ENCODE measurements at regions not wholly inside any gene's neighbourhood (a gene's known extent, or its start where the extent isn't known, plus 50 kb on each side); places are given as distances from the start of the nearest gene placed in this dataset.
"Not testable (repeated sequence)": the region's sequence is repeated elsewhere in the genome, so short reads cannot be mapped to it uniquely, and the experiment has no call there.

- H3K27me3 ChIP-seq (ENCODE audit: control insufficient read depth, insufficient read depth, low read length); H3K36me3 ChIP-seq (ENCODE audit: control insufficient read depth, insufficient read depth, low read length); H3K4me3 ChIP-seq (ENCODE audit: low read depth, low read length); DNase-seq (ENCODE audit: low read depth); FAIRE-seq: not testable (repeated sequence)
Observed at GRCh38 chr15:24107948-24108347, 420.8 kb upstream of the NDN start.

- FAIRE-seq; DNase-seq (ENCODE audit: low read depth); H3K27me3 ChIP-seq (ENCODE audit: control insufficient read depth, insufficient read depth, low read length); H3K4me3 ChIP-seq (ENCODE audit: low read depth, low read length); H3K36me3 ChIP-seq (ENCODE audit: control insufficient read depth, insufficient read depth, low read length): not testable (repeated sequence)
Observed at GRCh38 chr15:24108349-24108748, 421.2 kb upstream of the NDN start.

GRCh38 chr15:24139622-24140021, 452.5 kb upstream of the NDN start:
- DNase-seq (ENCODE audit: low read depth); H3K36me3 ChIP-seq (ENCODE audit: control insufficient read depth, insufficient read depth, low read length); H3K27me3 ChIP-seq (ENCODE audit: control insufficient read depth, insufficient read depth, low read length); H3K4me3 ChIP-seq (ENCODE audit: low read depth, low read length): not testable (repeated sequence)
- peak; percentile 96 for FAIRE-seq

- H3K36me3 ChIP-seq (ENCODE audit: control insufficient read depth, insufficient read depth, low read length): not testable (repeated sequence)
Observed at GRCh38 chr15:24145070-24145469, 458.0 kb upstream of the NDN start.

GRCh38 chr15:24146251-24146650, 459.1 kb upstream of the NDN start:
- Histone ChIP-seq H3K4me3 (ENCODE audit: low read depth, low read length) (no peak overlapping the region), H3K27me3 (ENCODE audit: control insufficient read depth, insufficient read depth, low read length) (no peaks in the 10 kb centered on the region)
- TF ChIP-seq CTCF (IDR thresholded peaks at IDR 0.05; ENCODE audit: insufficient read depth, low read length, severe bottlenecking): no peak

More at GRCh38 chr15:24145070-24145469, 458.0 kb upstream of the NDN start:
- H3K4me3 ChIP-seq (ENCODE audit: low read depth, low read length); H3K27me3 ChIP-seq (ENCODE audit: control insufficient read depth, insufficient read depth, low read length); FAIRE-seq; DNase-seq (ENCODE audit: low read depth): not testable (repeated sequence)

GRCh38 chr15:24150542-24150941, 463.4 kb upstream of the NDN start:
- DNase-seq (ENCODE audit: low read depth): no peak
- Histone ChIP-seq H3K4me3 (ENCODE audit: low read depth, low read length) (no peak overlapping the region), H3K36me3 (ENCODE audit: control insufficient read depth, insufficient read depth, low read length) (no peaks in the 10 kb centered on the region), H3K27me3 (ENCODE audit: control insufficient read depth, insufficient read depth, low read length) (no peaks in the 10 kb centered on the region)
- FAIRE-seq: no peak
- TF ChIP-seq CTCF (IDR thresholded peaks at IDR 0.05; ENCODE audit: insufficient read depth, low read length, severe bottlenecking): no peak

More at GRCh38 chr15:24146251-24146650, 459.1 kb upstream of the NDN start:
- no peaks in the 10 kb centered on the region for H3K36me3 ChIP-seq (ENCODE audit: control insufficient read depth, insufficient read depth, low read length)
- DNase-seq (ENCODE audit: low read depth) (peak; percentile 0), FAIRE-seq (no peak)

- FAIRE-seq; DNase-seq (ENCODE audit: low read depth); H3K4me3 ChIP-seq (ENCODE audit: low read depth, low read length); H3K27me3 ChIP-seq (ENCODE audit: control insufficient read depth, insufficient read depth, low read length); H3K36me3 ChIP-seq (ENCODE audit: control insufficient read depth, insufficient read depth, low read length): not testable (repeated sequence)
Observed at GRCh38 chr15:24158306-24158705, 471.2 kb upstream of the NDN start.

GRCh38 chr15:24165512-24165911, 478.4 kb upstream of the NDN start:
- not testable (repeated sequence) for H3K27me3 ChIP-seq (ENCODE audit: control insufficient read depth, insufficient read depth, low read length); FAIRE-seq; H3K36me3 ChIP-seq (ENCODE audit: control insufficient read depth, insufficient read depth, low read length); H3K4me3 ChIP-seq (ENCODE audit: low read depth, low read length); DNase-seq (ENCODE audit: low read depth)

GRCh38 chr15:24202297-24202696, 473.3 kb upstream of the NPAP1 start:
- not testable (repeated sequence) for H3K4me3 ChIP-seq (ENCODE audit: low read depth, low read length); FAIRE-seq; DNase-seq (ENCODE audit: low read depth); H3K36me3 ChIP-seq (ENCODE audit: control insufficient read depth, insufficient read depth, low read length); H3K27me3 ChIP-seq (ENCODE audit: control insufficient read depth, insufficient read depth, low read length)

GRCh38 chr15:24211742-24212476, 463.7 kb upstream of the NPAP1 start:
- FAIRE-seq: peak; percentile 80
- not testable (repeated sequence) for H3K27me3 ChIP-seq (ENCODE audit: control insufficient read depth, insufficient read depth, low read length); H3K36me3 ChIP-seq (ENCODE audit: control insufficient read depth, insufficient read depth, low read length); H3K4me3 ChIP-seq (ENCODE audit: low read depth, low read length); DNase-seq (ENCODE audit: low read depth)

All from bronchial epithelial cell (primary cell).